Osteocyte (in vitro differentiated cells): ENCODE measurements at regions not wholly inside any gene's neighbourhood (a gene's known extent, or its start where the extent isn't known, plus 50 kb on each side); places are given as distances from the start of the nearest gene placed in this dataset.

Source experiments
- DNase-seq: peaks from one replicate; pipeline ENCODE4 v3.0.0; 2021; ENCODE audit warnings: mixed read lengths; ENCODE audit not compliant: unreplicated experiment; ENCODE audit errors: extremely low spot score
- H3K27ac Mint-ChIP-seq: one replicate; pipeline ENCODE4 v1.8.0; 2021; ENCODE audit warnings: mild to moderate bottlenecking, mixed read lengths; ENCODE audit not compliant: unreplicated experiment
- H3K27me3 Mint-ChIP-seq: one replicate; pipeline ENCODE4 v1.8.0; 2021; ENCODE audit warnings: mixed read lengths; ENCODE audit not compliant: unreplicated experiment
- H3K36me3 Mint-ChIP-seq: one replicate; pipeline ENCODE4 v1.8.0; 2021; ENCODE audit warnings: mixed read lengths; ENCODE audit not compliant: unreplicated experiment
- H3K4me1 Mint-ChIP-seq: one replicate; pipeline ENCODE4 v1.8.0; 2021; ENCODE audit warnings: mixed read lengths; ENCODE audit not compliant: unreplicated experiment
- H3K4me3 Mint-ChIP-seq: one replicate; pipeline ENCODE4 v1.8.0; 2021; ENCODE audit warnings: mild to moderate bottlenecking, moderate library complexity, mixed read lengths; ENCODE audit not compliant: unreplicated experiment
- H3K9me3 Mint-ChIP-seq: one replicate; pipeline ENCODE4 v1.8.0; 2021; ENCODE audit warnings: mixed read lengths; ENCODE audit not compliant: unreplicated experiment
- CTCF ChIP-seq: fragments of 200-600 bp; sonication (generic); IDR thresholded peaks from 2 replicates; pipeline ENCODE4 v1.5.0; 2021; ENCODE audit warnings: antibody characterized with exemption, mild to moderate bottlenecking, moderate library complexity

- DNase-seq, result no peak
- H3K9me3 Mint-ChIP-seq, result peaks cover 15% of the 10 kb centered on the region
- H3K4me3 Mint-ChIP-seq, result no peak overlapping the region
- H3K4me1 Mint-ChIP-seq, result peaks cover 27% of the 10 kb centered on the region
- no peak for TF ChIP-seq CTCF
- H3K36me3 Mint-ChIP-seq, result peaks cover 2% of the 10 kb centered on the region
- H3K27me3 Mint-ChIP-seq, result no peaks in the 10 kb centered on the region
- peak overlapping the region; percentile 81 for H3K27ac Mint-ChIP-seq
Observed at GRCh38 chrX:13152518-13153185, 108.2 kb upstream of the FAM9C start.

DNA sequence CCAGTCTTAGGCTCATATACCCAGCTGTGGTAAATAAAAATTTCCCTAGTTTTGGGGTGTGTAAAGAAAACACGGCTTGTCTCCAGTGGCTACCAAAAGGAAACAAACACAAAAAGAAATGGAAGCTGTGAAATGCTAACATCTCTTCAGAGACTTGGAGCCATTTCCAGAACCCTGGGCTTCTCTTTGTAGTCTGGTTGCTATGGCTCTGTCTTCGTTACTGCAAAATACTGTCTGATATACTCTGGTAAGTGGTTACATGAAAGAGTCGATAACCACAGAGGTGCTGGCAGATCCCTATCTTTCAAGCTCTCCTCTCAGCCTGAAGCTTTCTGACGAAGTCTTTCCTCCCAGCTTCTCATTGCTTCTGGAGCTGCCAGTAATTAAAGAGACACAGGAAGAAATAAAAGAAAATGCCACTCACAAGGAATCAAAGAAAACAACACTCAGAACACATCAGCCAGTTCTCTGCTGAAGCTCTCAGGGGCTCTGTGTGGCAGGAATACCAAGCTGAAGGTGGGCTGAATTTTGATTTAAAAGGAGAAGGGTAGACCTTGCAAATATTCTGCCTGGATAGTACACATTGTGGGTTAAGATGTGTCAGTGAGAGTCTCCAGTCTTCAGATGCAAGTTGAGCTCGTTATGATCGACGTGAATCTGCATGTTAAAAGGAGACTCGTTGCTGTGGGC is 107.6 kb upstream of the FAM9C start:
- DNase-seq, result no peak
- Mint-ChIP-seq H3K36me3 (peaks cover 2% of the 10 kb centered on the region), H3K27me3 (no peaks in the 10 kb centered on the region), H3K9me3 (peaks cover 13% of the 10 kb centered on the region), H3K4me1 (peaks cover 29% of the 10 kb centered on the region), H3K4me3 (no peak overlapping the region), H3K27ac (peak overlapping the region; percentile 81)
- no peak for TF ChIP-seq CTCF

- Mint-ChIP-seq H3K27ac (no peak overlapping the region), H3K4me3 (no peak overlapping the region), H3K27me3 (no peaks in the 10 kb centered on the region), H3K4me1 (peaks cover 44% of the 10 kb centered on the region), H3K36me3 (peaks cover 2% of the 10 kb centered on the region), H3K9me3 (peaks cover 20% of the 10 kb centered on the region)
- TF ChIP-seq CTCF, result no peak
- no peak for DNase-seq
Observed at GRCh38 chrX:13149702-13150350, 105.4 kb upstream of the FAM9C start.

GRCh38 chrX:13147733-13148132 is 103.3 kb upstream of the FAM9C start:
- no peak overlapping the region for H3K4me3 Mint-ChIP-seq
- no peak for DNase-seq
- H3K27me3 Mint-ChIP-seq, result no peaks in the 10 kb centered on the region
- H3K36me3 Mint-ChIP-seq, result no peaks in the 10 kb centered on the region
- H3K27ac Mint-ChIP-seq, result peak overlapping the region; percentile 83
- peaks cover 8% of the 10 kb centered on the region for H3K9me3 Mint-ChIP-seq
- TF ChIP-seq CTCF, result no peak
- peaks cover 52% of the 10 kb centered on the region for H3K4me1 Mint-ChIP-seq

- Mint-ChIP-seq H3K4me1 (peaks cover 55% of the 10 kb centered on the region), H3K27me3 (no peaks in the 10 kb centered on the region), H3K4me3 (no peak overlapping the region), H3K36me3 (no peaks in the 10 kb centered on the region), H3K9me3 (peaks cover 8% of the 10 kb centered on the region), H3K27ac (no peak overlapping the region)
- DNase-seq, result no peak
- TF ChIP-seq CTCF, result no peak
Observed at GRCh38 chrX:13147147-13147546, 102.7 kb upstream of the FAM9C start.
